GM19023 (cell line): ENCODE measurements at regions not wholly inside any gene's neighbourhood (a gene's known extent, or its start where the extent isn't known, plus 50 kb on each side); places are given as distances from the start of the nearest gene placed in this dataset.

Experiments used
- ATAC-seq: cut with Tn5 transposase; IDR thresholded peaks from one replicate; pipeline ENCODE4 v1.9.1; 2021; ENCODE audit warnings: mild to moderate bottlenecking, moderate library complexity; ENCODE audit not compliant: unreplicated experiment

GRCh38 chr1:221839321-221839720 lies 97.4 kb upstream of the DUSP10 start:
- peak; percentile 26 for ATAC-seq

- no peak for ATAC-seq
Measured at GRCh38 chr1:221837896-221838295, 96.0 kb upstream of the DUSP10 start.

- ATAC-seq, result no peak
Measured at GRCh38 chr1:221834698-221835513, 93.0 kb upstream of the DUSP10 start.

- ATAC-seq, result no peak
Measured at GRCh38 chr1:221832617-221833016, 90.7 kb upstream of the DUSP10 start.

GRCh38 chr1:221832151-221832550 lies 90.3 kb upstream of the DUSP10 start:
- ATAC-seq, result no peak

GRCh38 chr1:221829327-221830015 lies 87.6 kb upstream of the DUSP10 start:
- no peak for ATAC-seq

- ATAC-seq, result no peak
Measured at GRCh38 chr1:221827307-221827642, 85.4 kb upstream of the DUSP10 start.

- ATAC-seq, result no peak
Measured at GRCh38 chr1:221824909-221825308, 83.0 kb upstream of the DUSP10 start.

- ATAC-seq, result peak; percentile 51
Measured at GRCh38 chr1:221824025-221824424, 82.1 kb upstream of the DUSP10 start.

GRCh38 chr1:221823561-221823960 lies 81.7 kb upstream of the DUSP10 start:
- no peak for ATAC-seq

- ATAC-seq, result peak; percentile 73
Measured at GRCh38 chr1:221823149-221823548, 81.3 kb upstream of the DUSP10 start.

GRCh38 chr1:221822591-221822990 lies 80.7 kb upstream of the DUSP10 start:
- no peak for ATAC-seq

- ATAC-seq, result no peak
Measured at GRCh38 chr1:221816899-221817298, 75.0 kb upstream of the DUSP10 start.

GRCh38 chr1:221815660-221816059 lies 73.8 kb upstream of the DUSP10 start:
- ATAC-seq, result no peak

GRCh38 chr1:221813887-221814286 lies 72.0 kb upstream of the DUSP10 start:
- no peak for ATAC-seq

GRCh38 chr1:221812905-221813597 lies 71.2 kb upstream of the DUSP10 start:
- no peak for ATAC-seq

- ATAC-seq, result no peak
Measured at GRCh38 chr1:221812088-221812752, 70.3 kb upstream of the DUSP10 start.

- ATAC-seq, result no peak
Measured at GRCh38 chr1:221810406-221810805, 68.5 kb upstream of the DUSP10 start.

GRCh38 chr1:221809091-221810029 lies 67.5 kb upstream of the DUSP10 start:
- no peak for ATAC-seq

GRCh38 chr1:221806984-221807383 lies 65.1 kb upstream of the DUSP10 start:
- no peak for ATAC-seq
